Suprapubic skin (tissue), 4 donors: ENCODE measurements at regions not wholly inside any gene's neighbourhood (a gene's known extent, or its start where the extent isn't known, plus 50 kb on each side); places are given as distances from the start of the nearest gene placed in this dataset.
"Not testable (repeated sequence)": the region's sequence is repeated elsewhere in the genome, so short reads cannot be mapped to it uniquely, and the experiment has no call there.

Experiments used
- DNase-seq, 2 donors: peaks; one replicate each; pipeline ENCODE4 v3.0.0-alpha.2; 2019; ENCODE audit warnings: low spot score in 2 of 2
- H3K27ac ChIP-seq: fragments of 200-600 bp; sonication (generic); one replicate; pipeline ENCODE4 v1.5.1; 2019
- H3K27me3 ChIP-seq: fragments of 200-600 bp; sonication (generic); one replicate; pipeline ENCODE4 v1.5.1; 2019
- H3K36me3 ChIP-seq: fragments of 200-600 bp; sonication (generic); one replicate; pipeline ENCODE4 v1.5.1; 2019
- H3K4me1 ChIP-seq: fragments of 200-600 bp; sonication (generic); one replicate; pipeline ENCODE4 v1.5.1; 2019
- H3K4me3 ChIP-seq: fragments of 200-600 bp; sonication (generic); one replicate; pipeline ENCODE4 v1.5.1; 2019; ENCODE audit warnings: mild to moderate bottlenecking
- H3K9me3 ChIP-seq: fragments of 200-600 bp; sonication (generic); one replicate; pipeline ENCODE4 v1.5.1; 2019
- EP300 ChIP-seq: sonication (generic); formaldehyde crosslinking; IDR thresholded peaks from one replicate; pipeline ENCODE4 v1.6.1; 2017; ENCODE audit warnings: antibody characterized with exemption
- POLR2A ChIP-seq, 2 donors: fragments of 450-650 bp; IDR thresholded peaks; one replicate each; pipeline ENCODE4 v1.6.1; 2017; ENCODE audit warnings: antibody characterized with exemption in 2 of 2, mild to moderate bottlenecking in 2 of 2, moderate library complexity in 2 of 2
- POLR2AphosphoS5 ChIP-seq, 3 donors: sonication (generic); formaldehyde crosslinking; IDR thresholded peaks; one replicate each; pipeline ENCODE4 v1.6.1; 2017; ENCODE audit warnings: antibody characterized with exemption in 3 of 3
- WGBS: methylation state at CpG from one replicate; pipeline ENCODE4 v1.1.5; 2018; 5-methylcytosine and 5-hydroxymethylcytosine counted together
- TF ChIP-seq, protein P1 (sequence below), 2 donors: fragments of 200-600 bp in 1 of 2; fragments of 450-650 bp in 1 of 2; sonication (generic) in 1 of 2; IDR thresholded peaks; one replicate each; pipeline ENCODE4 v1.5.1; 2016 to 2019; ENCODE audit warnings: antibody characterized with exemption in 2 of 2, mild to moderate bottlenecking in 1 of 2, moderate library complexity in 1 of 2

DNA sequence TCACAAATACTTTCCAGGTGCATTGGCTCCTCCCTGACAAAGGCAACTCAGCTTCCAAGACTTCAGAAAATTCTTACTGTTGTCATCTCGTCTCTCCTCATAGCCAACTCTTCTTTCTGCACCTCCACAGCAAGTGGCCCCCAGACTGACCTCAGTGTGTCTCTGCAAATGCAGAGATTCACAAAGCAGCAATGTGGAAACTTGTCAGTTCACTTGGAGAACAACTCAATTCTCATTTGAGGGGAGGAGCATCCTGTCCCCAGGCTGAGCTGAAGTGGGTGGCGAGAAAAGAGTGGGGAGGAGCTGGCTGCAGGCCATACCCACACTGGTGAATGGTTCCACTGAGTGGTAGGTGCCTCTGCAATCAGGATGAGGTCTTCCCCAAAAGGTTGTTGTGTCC, 248.7 kb upstream of the IL12A start:
- Histone ChIP-seq H3K27ac (no peak overlapping the region), H3K4me1 (no peaks in the 10 kb centered on the region), H3K36me3 (no peaks in the 10 kb centered on the region), H3K4me3 (no peak overlapping the region), H3K27me3 (no peaks in the 10 kb centered on the region), H3K9me3 (no peaks in the 10 kb centered on the region)
- TF ChIP-seq POLR2A (IDR thresholded peaks at IDR 0.05) (no peak), POLR2AphosphoS5 (IDR thresholded peaks at IDR 0.05) (no peak), EP300 (no peak)
- TF ChIP-seq, protein P1, sequence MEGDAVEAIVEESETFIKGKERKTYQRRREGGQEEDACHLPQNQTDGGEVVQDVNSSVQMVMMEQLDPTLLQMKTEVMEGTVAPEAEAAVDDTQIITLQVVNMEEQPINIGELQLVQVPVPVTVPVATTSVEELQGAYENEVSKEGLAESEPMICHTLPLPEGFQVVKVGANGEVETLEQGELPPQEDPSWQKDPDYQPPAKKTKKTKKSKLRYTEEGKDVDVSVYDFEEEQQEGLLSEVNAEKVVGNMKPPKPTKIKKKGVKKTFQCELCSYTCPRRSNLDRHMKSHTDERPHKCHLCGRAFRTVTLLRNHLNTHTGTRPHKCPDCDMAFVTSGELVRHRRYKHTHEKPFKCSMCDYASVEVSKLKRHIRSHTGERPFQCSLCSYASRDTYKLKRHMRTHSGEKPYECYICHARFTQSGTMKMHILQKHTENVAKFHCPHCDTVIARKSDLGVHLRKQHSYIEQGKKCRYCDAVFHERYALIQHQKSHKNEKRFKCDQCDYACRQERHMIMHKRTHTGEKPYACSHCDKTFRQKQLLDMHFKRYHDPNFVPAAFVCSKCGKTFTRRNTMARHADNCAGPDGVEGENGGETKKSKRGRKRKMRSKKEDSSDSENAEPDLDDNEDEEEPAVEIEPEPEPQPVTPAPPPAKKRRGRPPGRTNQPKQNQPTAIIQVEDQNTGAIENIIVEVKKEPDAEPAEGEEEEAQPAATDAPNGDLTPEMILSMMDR (IDR thresholded peaks at IDR 0.05): no peak
- WGBS: 51% methylated on average over 2 of the region's 2 CpGs
- no peak for DNase-seq

DNA sequence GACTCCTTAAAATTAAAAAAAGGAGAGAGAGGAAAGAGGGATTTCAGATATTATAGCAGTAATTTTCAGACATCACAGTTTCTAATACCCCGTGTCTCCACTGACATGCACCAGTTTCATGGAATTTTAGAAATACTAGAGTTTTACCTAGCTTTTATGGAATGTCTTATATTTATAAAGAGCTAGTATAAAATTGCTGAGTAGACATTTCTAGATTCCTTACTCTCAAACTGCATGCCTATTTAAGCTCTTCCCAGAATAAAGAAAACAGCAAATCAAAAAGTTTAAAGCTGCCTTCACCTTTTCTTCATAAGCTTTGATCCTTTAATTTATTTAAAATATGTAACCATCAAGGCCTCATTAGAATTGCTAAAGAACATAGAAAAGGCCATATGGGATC, 247.4 kb upstream of the IL12A start:
- H3K4me3 ChIP-seq: no peak overlapping the region
- WGBS: 91% methylated on average over 1 of the region's 1 CpG

GRCh38 chr3:159748425-159748824, 240.2 kb upstream of the IL12A start:
- DNase-seq: no peak
- H3K4me3 ChIP-seq: no peak overlapping the region
- no peaks in the 10 kb centered on the region for H3K9me3 ChIP-seq
- H3K27ac ChIP-seq: no peak overlapping the region
- no peaks in the 10 kb centered on the region for H3K36me3 ChIP-seq
- 56% methylated on average over 1 of the region's 1 CpG for WGBS
- H3K4me1 ChIP-seq: no peaks in the 10 kb centered on the region
- no peak for TF ChIP-seq POLR2AphosphoS5 (IDR thresholded peaks at IDR 0.05)
- no peak for TF ChIP-seq POLR2A (IDR thresholded peaks at IDR 0.05)
- TF ChIP-seq, protein P1 (IDR thresholded peaks at IDR 0.05): no peak
- no peak for TF ChIP-seq EP300
- no peaks in the 10 kb centered on the region for H3K27me3 ChIP-seq

More for the DNA sequence above, 247.4 kb upstream of the IL12A start:
- TF ChIP-seq POLR2AphosphoS5 (IDR thresholded peaks at IDR 0.05) (no peak), POLR2A (IDR thresholded peaks at IDR 0.05) (no peak)
- no peak for DNase-seq
- H3K27ac ChIP-seq: no peak overlapping the region
- no peaks in the 10 kb centered on the region for H3K36me3 ChIP-seq
- H3K4me1 ChIP-seq: no peaks in the 10 kb centered on the region
- H3K9me3 ChIP-seq: no peaks in the 10 kb centered on the region
- H3K27me3 ChIP-seq: no peaks in the 10 kb centered on the region

GRCh38 chr3:159749406-159749805, 239.2 kb upstream of the IL12A start:
- Histone ChIP-seq H3K4me1 (no peaks in the 10 kb centered on the region), H3K4me3 (no peak overlapping the region), H3K27me3 (no peaks in the 10 kb centered on the region), H3K36me3 (no peaks in the 10 kb centered on the region), H3K9me3 (no peaks in the 10 kb centered on the region), H3K27ac (no peak overlapping the region)
- TF ChIP-seq, protein P1 (IDR thresholded peaks at IDR 0.05): no peak
- TF ChIP-seq EP300 (no peak), POLR2AphosphoS5 (IDR thresholded peaks at IDR 0.05) (no peak), POLR2A (IDR thresholded peaks at IDR 0.05) (no peak)
- DNase-seq: no peak
- 99% methylated on average over 4 of the region's 4 CpGs for whole genome bisulfite sequencing

DNA sequence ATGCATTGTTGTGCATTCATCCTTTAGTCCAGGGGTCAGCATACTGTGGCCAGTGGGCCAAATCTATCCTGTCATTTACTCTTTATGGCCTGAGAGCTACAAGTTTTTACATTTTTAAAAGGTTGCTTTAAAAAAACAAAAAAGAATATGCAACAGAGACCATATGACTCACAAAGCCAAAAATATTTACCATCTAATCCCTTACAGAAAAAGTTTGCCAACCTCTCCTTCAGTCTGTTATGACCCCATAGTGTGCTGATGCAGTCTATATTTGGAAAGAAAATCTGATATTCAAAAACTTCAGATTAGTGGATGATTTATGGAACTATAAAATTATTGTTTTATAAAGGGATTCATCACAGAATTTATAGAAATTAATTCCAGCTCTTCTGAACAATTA, 237.5 kb upstream of the IL12A start:
- H3K27me3 ChIP-seq: no peaks in the 10 kb centered on the region
- no peaks in the 10 kb centered on the region for H3K9me3 ChIP-seq
- H3K4me3 ChIP-seq: no peak overlapping the region
- H3K36me3 ChIP-seq: no peaks in the 10 kb centered on the region
- DNase-seq: no peak
- no peaks in the 10 kb centered on the region for H3K4me1 ChIP-seq
- TF ChIP-seq EP300: no peak
- TF ChIP-seq POLR2AphosphoS5 (IDR thresholded peaks at IDR 0.05): no peak
- TF ChIP-seq, protein P1 (IDR thresholded peaks at IDR 0.05): no peak
- no peak for TF ChIP-seq POLR2A (IDR thresholded peaks at IDR 0.05)
- no peak overlapping the region for H3K27ac ChIP-seq

DNA sequence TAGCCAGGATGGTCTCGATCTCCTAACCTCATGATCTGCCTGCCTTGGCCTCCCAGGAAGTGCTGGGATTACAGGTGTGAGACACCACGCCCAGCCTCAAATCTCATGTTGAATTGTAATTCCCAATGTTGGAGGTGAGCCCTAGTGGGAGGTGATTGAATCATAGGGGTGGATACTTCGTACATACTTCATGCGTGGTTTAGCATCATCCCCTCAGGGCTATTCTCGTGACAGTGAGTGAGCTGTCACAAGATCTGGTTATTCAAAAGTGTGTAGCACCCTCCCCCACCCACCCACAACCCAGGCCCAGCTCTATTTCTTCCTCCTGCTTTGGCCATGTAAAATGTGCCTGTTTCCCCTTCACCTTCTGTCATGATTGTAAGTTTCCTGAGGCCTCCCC, 236.9 kb upstream of the IL12A start:
- WGBS: 59% methylated on average over 5 of the region's 5 CpGs
- H3K36me3 ChIP-seq: no peaks in the 10 kb centered on the region
- no peak for DNase-seq
- H3K9me3 ChIP-seq: no peaks in the 10 kb centered on the region
- TF ChIP-seq, protein P1 (IDR thresholded peaks at IDR 0.05): no peak
- no peak for TF ChIP-seq POLR2AphosphoS5 (IDR thresholded peaks at IDR 0.05)
- no peak for TF ChIP-seq POLR2A (IDR thresholded peaks at IDR 0.05)
- no peak for TF ChIP-seq EP300
- no peak overlapping the region for H3K4me3 ChIP-seq
- H3K27me3 ChIP-seq: no peaks in the 10 kb centered on the region
- no peaks in the 10 kb centered on the region for H3K4me1 ChIP-seq
- H3K27ac ChIP-seq: no peak overlapping the region

DNA sequence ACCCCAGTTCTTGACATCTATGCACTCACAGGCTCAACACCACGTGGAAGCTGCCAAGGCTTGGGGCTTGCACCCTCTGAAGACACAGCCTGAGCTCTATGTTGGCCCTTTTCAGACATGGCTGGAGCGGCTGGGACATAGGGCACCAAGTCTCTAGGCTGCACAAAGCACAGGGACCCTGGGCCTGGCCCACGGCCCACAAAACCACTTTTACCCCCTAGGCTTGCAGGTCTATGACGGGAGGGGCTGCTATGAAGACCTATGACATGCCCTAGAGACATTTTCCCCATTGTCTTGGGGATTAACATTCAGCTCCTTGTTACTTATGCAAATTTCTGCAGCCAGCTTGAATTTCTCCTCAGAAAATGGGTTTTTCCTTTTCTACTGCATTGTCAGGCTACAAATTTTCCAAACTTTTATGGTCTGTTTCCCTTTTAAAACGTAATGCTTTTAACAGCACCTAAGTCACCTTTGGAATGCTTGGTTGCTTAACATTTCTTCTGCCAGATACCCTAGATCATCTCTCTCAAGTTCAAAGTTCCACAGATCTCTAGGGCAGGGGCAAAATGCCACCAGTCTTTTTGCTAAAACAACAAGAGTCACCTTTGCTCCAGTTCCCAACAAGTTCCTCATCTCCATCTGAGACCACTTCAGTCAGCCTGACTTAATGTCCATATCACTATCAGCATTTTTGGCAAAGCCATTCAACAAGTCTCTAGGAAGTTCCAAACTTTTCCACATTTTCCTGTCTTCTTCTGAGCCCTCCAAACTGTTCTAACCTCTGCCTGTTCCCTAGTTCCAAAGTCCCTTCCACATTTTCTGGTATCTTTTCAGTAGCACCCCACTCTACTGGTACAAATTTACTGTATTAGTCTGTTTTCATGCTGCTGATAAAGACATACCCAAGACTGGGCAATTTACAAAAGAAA, 232.1 kb upstream of the IL12A start:
- not testable (repeated sequence) for H3K9me3 ChIP-seq, DNase-seq, H3K4me3 ChIP-seq, H3K27ac ChIP-seq, H3K36me3 ChIP-seq, H3K4me1 ChIP-seq, H3K27me3 ChIP-seq
- WGBS: 85% methylated on average over 5 of the region's 5 CpGs
